ENCODE measurements at regions not wholly inside any gene's neighbourhood (a gene's known extent, or its start where the extent isn't known, plus 50 kb on each side); places are given as distances from the start of the nearest gene placed in this dataset.

- WGBS, 2 experiments (ENCODE audit: extremely low coverage in 1 of 2, insufficient coverage in 1 of 2, insufficient read length in 1 of 2, insufficient replicate concordance in 2 of 2, low coverage in 1 of 2, low lambda C conversion rate in 2 of 2, missing lambda C conversion rate in 1 of 2), result 88% methylated on average over 8 of the region's 8 CpGs; no CpG with 5 or more reads in 1 of the 2 experiments
- no peak overlapping the region for H2BK5ac ChIP-seq (ENCODE audit: low read depth, low read length)
- POLR2A ChIA-PET (ENCODE audit: partially characterized antibody), result no interaction called here
These were observed 164.4 kb upstream of the VRK2 start for GRCh38 chr2:57881998-57882888.

More at GRCh38 chr2:57881998-57882888, 164.4 kb upstream of the VRK2 start:
- FAIRE-seq (no peak), DNase-seq (ENCODE audit: low read depth in 1 of 2, low spot score in 2 of 2) (no peak)
- no peak overlapping the region for H3K4me3 ChIP-seq (ENCODE audit: extremely low read depth in 1 of 4, insufficient read depth in 2 of 4, low read depth in 3 of 4, low read length in 4 of 4)
- no peak overlapping the region for H3K56ac ChIP-seq (replicated peaks; ENCODE audit: insufficient read length, low read depth, low read length)
- no peak overlapping the region for H4K8ac ChIP-seq (ENCODE audit: extremely low read depth, insufficient read depth, low read length)
- no peaks in the 10 kb centered on the region for H3K27me3 ChIP-seq (replicated peaks in 1 of 4; ENCODE audit: control insufficient read depth in 3 of 4, extremely low read depth in 1 of 4, insufficient read depth in 3 of 4, low read length in 3 of 4)
- no peak overlapping the region for H3K27ac ChIP-seq (ENCODE audit: low read depth, low read length)
- CTCF ChIA-PET (ENCODE audit: partially characterized antibody), result interaction anchor here (0.6 to 1.5 kb wide), 3 partner anchors 9 to 120 kb away, joined by 3 read pairs; no protein-coding TSS in a partner anchor
- no peak overlapping the region for H2BK120ac ChIP-seq (replicated peaks; ENCODE audit: low read depth, low read length)
- H3K79me2 ChIP-seq (ENCODE audit: control insufficient read depth in 1 of 2, insufficient read depth in 2 of 2, low read length in 2 of 2), result no peaks in the 10 kb centered on the region
- no peak overlapping the region for H4K91ac ChIP-seq (replicated peaks; ENCODE audit: insufficient read length, low read length)
- no peak overlapping the region for H2AFZ ChIP-seq (ENCODE audit: low read length)
- H3K9ac ChIP-seq (replicated peaks in 1 of 4; ENCODE audit: extremely low read depth in 1 of 4, low read depth in 3 of 4, low read length in 3 of 4), result no peak overlapping the region
- H4K5ac ChIP-seq (ENCODE audit: insufficient read length, low read depth, low read length), result no peak overlapping the region
- no peak overlapping the region for H2AK5ac ChIP-seq (ENCODE audit: low read depth, low read length)
- no peak overlapping the region for H2BK12ac ChIP-seq (ENCODE audit: low read depth, low read length)
- TF ChIP-seq EGR1 (IDR thresholded peaks at IDR 0.05; ENCODE audit: borderline replicate concordance, low read depth, low read length), result no peak
- TF ChIP-seq, protein P1, sequence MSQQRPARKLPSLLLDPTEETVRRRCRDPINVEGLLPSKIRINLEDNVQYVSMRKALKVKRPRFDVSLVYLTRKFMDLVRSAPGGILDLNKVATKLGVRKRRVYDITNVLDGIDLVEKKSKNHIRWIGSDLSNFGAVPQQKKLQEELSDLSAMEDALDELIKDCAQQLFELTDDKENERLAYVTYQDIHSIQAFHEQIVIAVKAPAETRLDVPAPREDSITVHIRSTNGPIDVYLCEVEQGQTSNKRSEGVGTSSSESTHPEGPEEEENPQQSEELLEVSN (IDR thresholded peaks at IDR 0.05), result no peak
- no peak overlapping the region for H3K4me2 ChIP-seq (ENCODE audit: insufficient read depth in 1 of 2, low read depth in 2 of 2, low read length in 2 of 2)
- H3K9me3 ChIP-seq (ENCODE audit: insufficient read depth in 2 of 2, low read depth in 1 of 2, low read length in 1 of 2), result no peaks in the 10 kb centered on the region
- no peaks in the 10 kb centered on the region for H3K23me2 ChIP-seq (ENCODE audit: low read depth, low read length)
- no peaks in the 10 kb centered on the region for H3K36me3 ChIP-seq (ENCODE audit: control insufficient read depth in 2 of 4, insufficient read depth in 4 of 4, low read length in 3 of 4)
- H3K79me1 ChIP-seq (ENCODE audit: low read depth, low read length), result no peaks in the 10 kb centered on the region
- no peak overlapping the region for H3K14ac ChIP-seq (ENCODE audit: insufficient read length)
- H3K4ac ChIP-seq (replicated peaks; ENCODE audit: insufficient read length, low read depth, low read length), result no peak overlapping the region
- peaks cover 0 to 2% (median 0%) of the 10 kb centered on the region in 4 experiments; a peak in 3 of 7 replicates for H3K4me1 ChIP-seq (replicated peaks in 1 of 4; ENCODE audit: control insufficient read depth in 3 of 4, insufficient read depth in 4 of 4, low read length in 3 of 4)
- no peak overlapping the region for H3K18ac ChIP-seq (ENCODE audit: extremely low read depth, low read length)
- H2BK20ac ChIP-seq (ENCODE audit: low read length), result no peak overlapping the region
- no peaks in the 10 kb centered on the region for H4K20me1 ChIP-seq (replicated peaks in 1 of 2; ENCODE audit: control insufficient read depth in 1 of 2, insufficient read depth in 2 of 2, low read length in 2 of 2)
- H3K23ac ChIP-seq (ENCODE audit: insufficient read length), result no peak overlapping the region
- H2BK15ac ChIP-seq (ENCODE audit: low read length), result no peak overlapping the region

All from H1 (cell line).